Left ventricle myocardium inferior (tissue), 1 donor: ENCODE measurements at regions not wholly inside any gene's neighbourhood (a gene's known extent, or its start where the extent isn't known, plus 50 kb on each side); places are given as distances from the start of the nearest gene placed in this dataset.

Experiments
- DNase-seq: peaks from one replicate; pipeline ENCODE4 v3.0.0-alpha.2; 2020
- H3K27ac ChIP-seq: fragments of 200-600 bp; replicated peaks from 2 replicates; pipeline ENCODE4 v1.8.0; 2021
- H3K27me3 ChIP-seq: fragments of 200-600 bp; 2 replicates; pipeline ENCODE4 v1.8.0; 2021; ENCODE audit warnings: low read depth
- H3K36me3 ChIP-seq: fragments of 200-600 bp; 2 replicates; pipeline ENCODE4 v1.8.0; 2021
- H3K4me1 ChIP-seq: fragments of 200-600 bp; 2 replicates; pipeline ENCODE4 v1.8.0; 2021
- H3K4me3 ChIP-seq: fragments of 200-600 bp; 2 replicates; pipeline ENCODE4 v1.8.0; 2021; ENCODE audit warnings: mild to moderate bottlenecking, moderate library complexity
- H3K9me3 ChIP-seq: fragments of 200-600 bp; replicated peaks from 2 replicates; pipeline ENCODE4 v1.8.0; 2021
- CTCF ChIP-seq: fragments of 200-600 bp; IDR thresholded peaks from 2 replicates; pipeline ENCODE4 v1.8.0; 2021; ENCODE audit warnings: antibody characterized with exemption, mild to moderate bottlenecking, borderline replicate concordance
- intact Hi-C: fragments of 100-400 bp; cut with micrococcal nuclease; formaldehyde crosslinking; loops from one replicate; pipeline ENCODE4 v1.11.0; 2022
- donor health status: DM: no; HTN: yes; CAD: no; lungs with severe emphysema.

GRCh38 chr9:16345902-16346301 lies 524.6 kb downstream of the BNC2 start:
- intact Hi-C loops = no loop called here
- no peaks in the 10 kb centered on the region for H3K9me3 ChIP-seq
- no peak overlapping the region for H3K27ac ChIP-seq
- no peaks in the 10 kb centered on the region for H3K27me3 ChIP-seq
- no peak for DNase-seq
- no peak overlapping the region for H3K4me3 ChIP-seq
- peaks cover 18% of the 10 kb centered on the region for H3K4me1 ChIP-seq
- no peaks in the 10 kb centered on the region for H3K36me3 ChIP-seq
- no peak for TF ChIP-seq CTCF

- no peak for DNase-seq
- H3K9me3 ChIP-seq = no peaks in the 10 kb centered on the region
- H3K27ac ChIP-seq = no peak overlapping the region
- intact Hi-C loops = no loop called here
- no peaks in the 10 kb centered on the region for H3K36me3 ChIP-seq
- no peak for TF ChIP-seq CTCF
- H3K4me3 ChIP-seq = no peak overlapping the region
- H3K4me1 ChIP-seq = peaks cover 25% of the 10 kb centered on the region
- H3K27me3 ChIP-seq = no peaks in the 10 kb centered on the region
These were observed 522.6 kb downstream of the BNC2 start for GRCh38 chr9:16347886-16348285.

- Histone ChIP-seq H3K27me3 (no peaks in the 10 kb centered on the region), H3K4me3 (no peak overlapping the region), H3K9me3 (no peaks in the 10 kb centered on the region), H3K4me1 (peaks cover 20% of the 10 kb centered on the region), H3K36me3 (no peaks in the 10 kb centered on the region), H3K27ac (no peak overlapping the region)
- no peak for DNase-seq
- intact Hi-C loops = no loop called here
- no peak for TF ChIP-seq CTCF
These were observed 521.9 kb downstream of the BNC2 start for GRCh38 chr9:16348531-16348930.

- Histone ChIP-seq H3K27me3 (no peaks in the 10 kb centered on the region), H3K27ac (no peak overlapping the region), H3K4me1 (peaks cover 12% of the 10 kb centered on the region), H3K36me3 (no peaks in the 10 kb centered on the region), H3K4me3 (no peak overlapping the region), H3K9me3 (no peaks in the 10 kb centered on the region)
- intact Hi-C loops = no loop called here
- TF ChIP-seq CTCF = no peak
- DNase-seq = no peak
These were observed 518.2 kb downstream of the BNC2 start for GRCh38 chr9:16352251-16352650.

- Histone ChIP-seq H3K9me3 (no peaks in the 10 kb centered on the region), H3K4me3 (no peak overlapping the region), H3K4me1 (peaks cover 17% of the 10 kb centered on the region), H3K27me3 (peaks cover 3% of the 10 kb centered on the region), H3K36me3 (no peaks in the 10 kb centered on the region), H3K27ac (no peak overlapping the region)
- no peak for TF ChIP-seq CTCF
- intact Hi-C loops = no loop called here
- no peak for DNase-seq
These were observed 517.6 kb downstream of the BNC2 start for GRCh38 chr9:16352791-16353401.
